ENCODE measurements at regions not wholly inside any gene's neighbourhood (a gene's known extent, or its start where the extent isn't known, plus 50 kb on each side); places are given as distances from the start of the nearest gene placed in this dataset.

DNA sequence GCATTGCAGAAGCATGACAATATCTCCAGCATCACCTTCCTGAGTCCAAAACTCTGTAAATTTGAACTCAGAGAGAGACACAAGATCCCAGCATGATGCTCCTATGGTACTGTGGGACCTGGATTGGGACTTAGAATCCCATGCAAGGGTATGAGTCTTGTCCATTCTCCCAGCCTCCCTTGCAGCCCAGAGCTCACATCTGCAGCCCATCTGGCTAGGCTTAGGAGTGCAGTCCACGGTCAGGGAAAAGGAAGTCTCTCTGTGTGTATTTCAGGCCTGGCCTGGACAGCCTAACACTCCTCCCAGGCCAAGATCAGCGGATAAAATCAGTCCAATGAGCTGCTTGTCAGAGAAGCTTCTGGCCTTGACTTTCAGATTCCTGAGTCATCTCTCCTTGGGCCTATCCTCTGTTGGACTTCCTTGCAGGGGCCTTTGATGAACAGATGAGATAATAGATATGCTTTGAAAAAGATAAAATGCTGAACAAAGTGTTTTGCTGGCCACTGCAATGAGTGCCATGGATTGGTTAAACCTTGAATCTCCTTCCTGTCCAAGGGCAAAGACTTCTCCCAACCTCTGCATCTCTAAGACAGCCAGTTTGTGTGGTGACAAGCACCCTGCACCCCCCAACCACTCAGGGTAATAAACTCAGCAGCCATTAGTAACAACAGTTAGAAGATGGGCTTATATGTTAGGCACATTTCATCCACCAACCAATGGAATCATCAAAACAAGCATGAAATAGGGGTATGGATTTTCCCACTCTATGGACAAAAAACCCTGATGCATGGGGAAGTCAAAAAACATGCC lies 412.8 kb upstream of the TBX3 start (continued):
- TF ChIP-seq, protein P1, sequence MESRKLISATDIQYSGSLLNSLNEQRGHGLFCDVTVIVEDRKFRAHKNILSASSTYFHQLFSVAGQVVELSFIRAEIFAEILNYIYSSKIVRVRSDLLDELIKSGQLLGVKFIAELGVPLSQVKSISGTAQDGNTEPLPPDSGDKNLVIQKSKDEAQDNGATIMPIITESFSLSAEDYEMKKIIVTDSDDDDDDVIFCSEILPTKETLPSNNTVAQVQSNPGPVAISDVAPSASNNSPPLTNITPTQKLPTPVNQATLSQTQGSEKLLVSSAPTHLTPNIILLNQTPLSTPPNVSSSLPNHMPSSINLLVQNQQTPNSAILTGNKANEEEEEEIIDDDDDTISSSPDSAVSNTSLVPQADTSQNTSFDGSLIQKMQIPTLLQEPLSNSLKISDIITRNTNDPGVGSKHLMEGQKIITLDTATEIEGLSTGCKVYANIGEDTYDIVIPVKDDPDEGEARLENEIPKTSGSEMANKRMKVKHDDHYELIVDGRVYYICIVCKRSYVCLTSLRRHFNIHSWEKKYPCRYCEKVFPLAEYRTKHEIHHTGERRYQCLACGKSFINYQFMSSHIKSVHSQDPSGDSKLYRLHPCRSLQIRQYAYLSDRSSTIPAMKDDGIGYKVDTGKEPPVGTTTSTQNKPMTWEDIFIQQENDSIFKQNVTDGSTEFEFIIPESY (CRISPR knock-in tag; IDR thresholded peaks at IDR 0.05), result no peak
- no peak for TF ChIP-seq ILK (tag; IDR thresholded peaks at IDR 0.05; ENCODE audit: borderline replicate concordance, low read depth)
- TF ChIP-seq ADNP (tag; IDR thresholded peaks at IDR 0.05), result no peak
- TF ChIP-seq KAT8 (IDR thresholded peaks at IDR 0.05; ENCODE audit: low read depth), result no peak
- no peak for TF ChIP-seq SIRT6 (IDR thresholded peaks at IDR 0.05; ENCODE audit: low read depth, low read length)

GRCh38 chr12:115095073-115095748 lies 411.2 kb upstream of the TBX3 start:
- Histone ChIP-seq H3K9me3 (replicated peaks; ENCODE audit: control insufficient read depth, insufficient read depth, low read depth, low read length) (no peaks in the 10 kb centered on the region), H3K36me3 (ENCODE audit: control insufficient read depth, insufficient read depth, low read length) (no peaks in the 10 kb centered on the region), H3K4me2 (ENCODE audit: insufficient read depth, low read length) (no peak overlapping the region), H3K4me1 (replicated peaks in 1 of 2; ENCODE audit: control insufficient read depth in 2 of 2, insufficient read depth in 2 of 2, low read length in 2 of 2) (no peaks in the 10 kb centered on the region; a peak in 2 of 5 replicates), H3K4me3 (no peak overlapping the region), H3K9ac (ENCODE audit: insufficient read depth in 1 of 2, low read depth in 2 of 2, low read length in 2 of 2) (no peak overlapping the region), H3K27me3 (ENCODE audit: control insufficient read depth in 2 of 2, insufficient read depth in 2 of 2, low read length in 2 of 2) (no peaks in the 10 kb centered on the region), H3K27ac (ENCODE audit: extremely low read depth, low read depth, low read length) (no peak overlapping the region), H3K9me1 (ENCODE audit: control insufficient read depth, insufficient read depth, low read length) (no peaks in the 10 kb centered on the region), H3K79me2 (ENCODE audit: control insufficient read depth, insufficient read depth, low read length) (no peaks in the 10 kb centered on the region), H2AFZ (ENCODE audit: low read depth, low read length) (no peak overlapping the region), H4K20me1 (replicated peaks; ENCODE audit: control insufficient read depth, insufficient read depth, low read length) (no peaks in the 10 kb centered on the region)
- no TSS peak for BruUV-seq (replicated peaks)
- ChIA-PET POLR2A (no interaction called here), CTCF (ENCODE audit: low intra/inter-chr PET ratio) (no interaction called here)
- FAIRE-seq (no peak), DNase-seq (ENCODE audit: extremely low read depth in 1 of 4, low spot score in 3 of 4) (no peak), ATAC-seq (no peak)
- in situ Hi-C loops (cut with MboI), result no loop called here
- TF ChIP-seq DLX4 (CRISPR knock-in tag; IDR thresholded peaks at IDR 0.05) (no peak), ZNF146 (CRISPR knock-in tag; IDR thresholded peaks at IDR 0.05; ENCODE audit: unreplicated experiment) (no peak), MIER1 (IDR thresholded peaks at IDR 0.05; ENCODE audit: low read depth) (no peak), MXI1 (IDR thresholded peaks at IDR 0.05; ENCODE audit: low read depth, low read length) (no peak), BHLHE40 (IDR thresholded peaks at IDR 0.05; ENCODE audit: low read length) (no peak), CHD4 (IDR thresholded peaks at IDR 0.05; ENCODE audit: insufficient read depth, insufficient replicate concordance, low read depth, low read length, poor library complexity, severe bottlenecking) (no peak), POLR2A (conservative IDR thresholded peaks at IDR 0.05) (no peak), KDM1A (IDR thresholded peaks at IDR 0.05) (no peak), POLR2AphosphoS2 (IDR thresholded peaks at IDR 0.05; ENCODE audit: low read length) (no peak), XRCC5 (IDR thresholded peaks at IDR 0.05; ENCODE audit: low read depth, low read length) (no peak), MYC (IDR thresholded peaks at IDR 0.05; ENCODE audit: low read depth, low read length) (no peak), MYC (CRISPR knock-in tag; IDR thresholded peaks at IDR 0.05; ENCODE audit: borderline replicate concordance, low read depth) (no peak), TBP (optimal IDR thresholded peaks at IDR 0.05; ENCODE audit: low read depth, low read length) (no peak), ZKSCAN1 (IDR thresholded peaks at IDR 0.05; ENCODE audit: low read depth, low read length) (no peak)
- WGBS (ENCODE audit: insufficient coverage, low coverage, missing lambda C conversion rate), result 4% methylated on average over 10 of the region's 10 CpGs
- intact Hi-C loops (cut with micrococcal nuclease), result no loop called here

All from K562 (cell line).